Gastroesophageal sphincter (tissue), 4 donors: ENCODE measurements at regions not wholly inside any gene's neighbourhood (a gene's known extent, or its start where the extent isn't known, plus 50 kb on each side); places are given as distances from the start of the nearest gene placed in this dataset.
"Not testable (repeated sequence)": the region's sequence is repeated elsewhere in the genome, so short reads cannot be mapped to it uniquely, and the experiment has no call there.

Source experiments
- ATAC-seq: fragments of 150-250 bp; one replicate; pipeline ENCODE4 v1.9.1; 2016; ENCODE audit warnings: mild to moderate bottlenecking, moderate library complexity
- H3K27ac ChIP-seq, 4 donors: fragments of 200-600 bp; sonication (generic) in 3 of 4; 1 replicate in 3 of 4; 2 replicates in 1 of 4; pipeline ENCODE4 v1.5.1; 2016 to 2019
- H3K27me3 ChIP-seq: fragments of 200-600 bp; sonication (generic); one replicate; pipeline ENCODE4 v1.5.1; 2019
- H3K36me3 ChIP-seq, 2 donors: fragments of 200-600 bp; sonication (generic); one replicate each; pipeline ENCODE4 v1.5.1; 2019; ENCODE audit warnings: control low read depth in 1 of 2
- H3K4me1 ChIP-seq, 3 donors: fragments of 200-600 bp; sonication (generic); 1 replicate in 2 of 3; 2 replicates in 1 of 3; pipeline ENCODE4 v1.5.1; 2016 to 2019; ENCODE audit warnings: control low read depth in 2 of 3
- H3K4me3 ChIP-seq, 2 donors: fragments of 200-600 bp; sonication (generic); one replicate each; pipeline ENCODE4 v1.5.1; 2019; ENCODE audit warnings: mild to moderate bottlenecking in 1 of 2, moderate library complexity in 1 of 2
- H3K9me3 ChIP-seq, 3 donors: fragments of 200-600 bp; sonication (generic); one replicate each; pipeline ENCODE4 v1.5.1; 2017 to 2019; ENCODE audit warnings: control low read depth in 2 of 3
- CTCF ChIP-seq, 4 experiments: fragments of 200-600 bp in 2 of 4; fragments of 450-650 bp in 2 of 4; sonication (generic) in 1 of 4; IDR thresholded peaks; one replicate each; pipeline ENCODE4 v1.5.1; 2017 to 2019; ENCODE audit warnings: antibody characterized with exemption in 4 of 4, mild to moderate bottlenecking in 2 of 4, moderate library complexity in 2 of 4
- EP300 ChIP-seq: sonication (generic); formaldehyde crosslinking; IDR thresholded peaks from one replicate; pipeline ENCODE4 v1.6.1; 2017; ENCODE audit warnings: antibody characterized with exemption, mild to moderate bottlenecking
- POLR2A ChIP-seq, 2 donors: fragments of 450-650 bp; IDR thresholded peaks; one replicate each; pipeline ENCODE4 v1.6.1; 2017; ENCODE audit warnings: antibody characterized with exemption in 2 of 2, mild to moderate bottlenecking in 2 of 2, moderate library complexity in 1 of 2
- POLR2AphosphoS5 ChIP-seq: sonication (generic); formaldehyde crosslinking; IDR thresholded peaks from one replicate; pipeline ENCODE4 v1.6.1; 2017; ENCODE audit warnings: antibody characterized with exemption
- WGBS, 2 donors: methylation state at CpG; one replicate each; pipeline ENCODE4 v1.1.5; 2018; ENCODE audit warnings: low coverage in 1 of 2; 5-methylcytosine and 5-hydroxymethylcytosine counted together

GRCh38 chr12:116673681-116674111, 64.2 kb downstream of the SPRING1 start:
- no peak overlapping the region for H3K27ac ChIP-seq
- no peak for TF ChIP-seq CTCF (IDR thresholded peaks at IDR 0.05)
- no peak for TF ChIP-seq EP300
- no peak for TF ChIP-seq POLR2A (IDR thresholded peaks at IDR 0.05)
- no peak for TF ChIP-seq POLR2AphosphoS5
- H3K27me3 ChIP-seq, result no peaks in the 10 kb centered on the region
- H3K36me3 ChIP-seq, result no peaks in the 10 kb centered on the region
- WGBS, 2 donors, result 80 to 84% methylated on average over 3 to 5 of the region's 8 CpGs
- H3K4me3 ChIP-seq, result no peak overlapping the region
- no peak for ATAC-seq
- H3K9me3 ChIP-seq, result no peaks in the 10 kb centered on the region
- peaks cover 0 to 14% (median 0%) of the 10 kb centered on the region in 3 donors for H3K4me1 ChIP-seq

GRCh38 chr12:116672842-116673516, 64.9 kb downstream of the SPRING1 start:
- no peaks in the 10 kb centered on the region for H3K9me3 ChIP-seq
- 69 to 70% methylated on average over 5 to 6 of the region's 6 CpGs for WGBS, 2 donors

GRCh38 chr12:116672010-116672409, 65.9 kb downstream of the SPRING1 start:
- WGBS, 2 donors, result 81 to 93% methylated on average over 5 to 7 of the region's 7 CpGs
- ATAC-seq, result no peak
- H3K27ac ChIP-seq, result no peak overlapping the region
- no peaks in the 10 kb centered on the region for H3K9me3 ChIP-seq
- no peaks in the 10 kb centered on the region for H3K27me3 ChIP-seq
- H3K4me3 ChIP-seq, result no peak overlapping the region
- H3K36me3 ChIP-seq, result no peaks in the 10 kb centered on the region
- TF ChIP-seq POLR2AphosphoS5 (no peak), POLR2A (IDR thresholded peaks at IDR 0.05) (no peak), CTCF (IDR thresholded peaks at IDR 0.05) (no peak), EP300 (no peak)
- peaks cover 0 to 8% (median 0%) of the 10 kb centered on the region in 3 donors for H3K4me1 ChIP-seq

More at GRCh38 chr12:116672842-116673516, 64.9 kb downstream of the SPRING1 start:
- Histone ChIP-seq H3K4me3 (no peak overlapping the region), H3K27ac (no peak overlapping the region), H3K36me3 (no peaks in the 10 kb centered on the region), H3K4me1 (peaks cover 0 to 14% (median 0%) of the 10 kb centered on the region in 3 donors), H3K27me3 (no peaks in the 10 kb centered on the region)
- no peak for TF ChIP-seq POLR2AphosphoS5
- no peak for TF ChIP-seq EP300
- TF ChIP-seq CTCF (IDR thresholded peaks at IDR 0.05), result no peak
- TF ChIP-seq POLR2A (IDR thresholded peaks at IDR 0.05), result no peak
- ATAC-seq, result no peak

- H3K4me1 ChIP-seq, result no peaks in the 10 kb centered on the region
- ATAC-seq, result no peak
- TF ChIP-seq CTCF (IDR thresholded peaks at IDR 0.05) (no peak), POLR2AphosphoS5 (no peak), POLR2A (IDR thresholded peaks at IDR 0.05) (no peak), EP300 (no peak)
Observed at GRCh38 chr12:116670859-116671258, 67.0 kb downstream of the SPRING1 start.

GRCh38 chr12:116667752-116668151, 70.1 kb downstream of the SPRING1 start:
- H3K4me1 ChIP-seq, result no peaks in the 10 kb centered on the region
- H3K9me3 ChIP-seq, result no peaks in the 10 kb centered on the region
- TF ChIP-seq POLR2A (IDR thresholded peaks at IDR 0.05) (no peak), CTCF (IDR thresholded peaks at IDR 0.05) (no peak), POLR2AphosphoS5 (no peak), EP300 (no peak)
- no peak overlapping the region for H3K4me3 ChIP-seq
- H3K36me3 ChIP-seq, result no peaks in the 10 kb centered on the region
- H3K27ac ChIP-seq, result no peak overlapping the region
- peaks cover 7% of the 10 kb centered on the region for H3K27me3 ChIP-seq
- WGBS, 2 donors, result 98 to 100% methylated on average over 4 to 5 of the region's 10 CpGs
- no peak for ATAC-seq

More at GRCh38 chr12:116670859-116671258, 67.0 kb downstream of the SPRING1 start:
- H3K27me3 ChIP-seq, result no peaks in the 10 kb centered on the region
- H3K9me3 ChIP-seq, result no peaks in the 10 kb centered on the region
- H3K36me3 ChIP-seq, result no peaks in the 10 kb centered on the region
- no peak overlapping the region for H3K27ac ChIP-seq
- H3K4me3 ChIP-seq, result no peak overlapping the region

GRCh38 chr12:116666829-116667228, 71.0 kb downstream of the SPRING1 start:
- not testable (repeated sequence) for ATAC-seq, H3K27me3 ChIP-seq, H3K9me3 ChIP-seq, H3K27ac ChIP-seq, H3K4me3 ChIP-seq, H3K36me3 ChIP-seq, H3K4me1 ChIP-seq
- 93 to 98% methylated on average over 3 to 4 of the region's 8 CpGs for WGBS, 2 donors
